K562 (cell line): ENCODE measurements at regions not wholly inside any gene's neighbourhood (a gene's known extent, or its start where the extent isn't known, plus 50 kb on each side); places are given as distances from the start of the nearest gene placed in this dataset.

Experiments used
- ATAC-seq: fragments of 200-7000 bp; cut with Tn5 transposase; 3 replicates; pipeline ENCODE4 v1.9.1; 2020; ENCODE audit warnings: moderate library complexity
- BruUV-seq: library from RNA; stranded (reverse); fragments of 400-500 nt; replicated peaks from 2 replicates; lab custom pipeline; 2021; lab: Mats Ljungman, UMichigan
- CTCF ChIA-PET: fragments of 300-600 bp; formaldehyde crosslinking; extraction: SDS; loops from one replicate; lab custom pipeline; 2021; ENCODE audit warnings: low intra/inter-chr PET ratio; lab: Yijun Ruan, JAX
- POLR2A ChIA-PET: fragments of 300-600, 350-650 bp; sonication (Branson Sonifier 250); formaldehyde crosslinking; extraction: SDS; loops from one replicate; lab custom pipeline; 2021; ENCODE audit warnings: antibody characterized with exemption, inconsistent platforms; lab: Yijun Ruan, JAX
- DNase-seq, 4 experiments: peaks; one replicate each; pipeline versions ENCODE4 v3.0.0 to v3.0.0-alpha.2; 2011 to 2018; ENCODE audit warnings: low spot score in 3 of 4, mixed read lengths in 3 of 4; ENCODE audit errors: extremely low read depth in 1 of 4
- FAIRE-seq: peaks from 2 replicates; lab custom pipeline; 2011; peaks lifted over from hg19 to GRCh38; lab: Jason Lieb, UNC
- H2AFZ ChIP-seq: 2 replicates; pipeline ENCODE4 v1.6.0; 2011; ENCODE audit warnings: low read depth, low read length, control low read depth, inconsistent platforms
- H3K27ac ChIP-seq: fragments of 200-600 bp; 3 replicates; pipeline ENCODE4 v1.8.0; 2011; ENCODE audit warnings: low read depth, mild to moderate bottlenecking, control low read depth, inconsistent platforms, low read length, moderate library complexity, mixed read lengths; ENCODE audit errors: extremely low read depth
- H3K27me3 ChIP-seq, 2 experiments: fragments of 300-600 bp in 1 of 2; 2 replicates in 1 of 2; 3 replicates in 1 of 2; pipeline versions ENCODE4 v1.6.0 to v1.8.0; 2011; ENCODE audit warnings: inconsistent platforms in 2 of 2, low read length in 2 of 2, mild to moderate bottlenecking in 1 of 2, mixed read lengths in 1 of 2, moderate library complexity in 1 of 2; ENCODE audit not compliant: control insufficient read depth in 2 of 2, insufficient read depth in 2 of 2
- H3K36me3 ChIP-seq: fragments of 300-600 bp; 3 replicates; pipeline ENCODE4 v1.8.0; 2011; ENCODE audit warnings: mild to moderate bottlenecking, low read length, inconsistent platforms; ENCODE audit not compliant: control insufficient read depth, insufficient read depth
- H3K4me1 ChIP-seq, 2 experiments: fragments of 200-600 bp in 1 of 2; replicated peaks in 1 of 2; 2 replicates in 1 of 2; 3 replicates in 1 of 2; pipeline versions ENCODE4 v1.5.1 to v1.8.0; 2011; ENCODE audit warnings: inconsistent platforms in 2 of 2, low read length in 2 of 2, mild to moderate bottlenecking in 1 of 2, mixed read lengths in 1 of 2, moderate library complexity in 1 of 2; ENCODE audit not compliant: control insufficient read depth in 2 of 2, insufficient read depth in 2 of 2
- H3K4me2 ChIP-seq: 2 replicates; pipeline ENCODE4 v1.6.1; 2011; ENCODE audit warnings: low read length, control low read depth, inconsistent platforms, mixed read lengths; ENCODE audit not compliant: insufficient read depth
- H3K4me3 ChIP-seq: fragments of 200-600 bp; sonication (generic), shearing (Covaris generic); 2 replicates; pipeline ENCODE4 v1.5.1; 2016; ENCODE audit warnings: control low read depth, inconsistent platforms
- H3K79me2 ChIP-seq: fragments of 200-600 bp; 3 replicates; pipeline ENCODE4 v1.8.0; 2011; ENCODE audit warnings: low read length, inconsistent platforms; ENCODE audit not compliant: control insufficient read depth, insufficient read depth
- H3K9ac ChIP-seq, 2 experiments: 2 replicates each; pipeline versions ENCODE4 v1.6.0 to v1.6.1; 2011; ENCODE audit warnings: low read depth in 2 of 2, low read length in 2 of 2, control low read depth in 1 of 2, inconsistent platforms in 1 of 2, mild to moderate bottlenecking in 1 of 2, mixed read lengths in 1 of 2; ENCODE audit not compliant: insufficient read depth in 1 of 2
- H3K9me1 ChIP-seq: one replicate; pipeline ENCODE4 v1.6.0; 2011; ENCODE audit warnings: inconsistent platforms, mild to moderate bottlenecking, low read length, moderate library complexity; ENCODE audit not compliant: control insufficient read depth, insufficient read depth
- H3K9me3 ChIP-seq: replicated peaks from 2 replicates; pipeline ENCODE4 v1.5.1; 2011; ENCODE audit warnings: low read depth, low read length, inconsistent platforms; ENCODE audit not compliant: control insufficient read depth, insufficient read depth
- H4K20me1 ChIP-seq: replicated peaks from 2 replicates; pipeline ENCODE4 v1.6.1; 2011; ENCODE audit warnings: low read length, inconsistent platforms, mixed read lengths; ENCODE audit not compliant: control insufficient read depth, insufficient read depth
- CBX8 ChIP-seq: fragments of 200-600 bp; sonication (generic); IDR thresholded peaks from 2 replicates; pipeline ENCODE4 v1.6.1; 2012; ENCODE audit warnings: borderline replicate concordance, mixed run types, low read depth, mild to moderate bottlenecking, moderate library complexity, mixed read lengths, low read length, control low read depth, inconsistent platforms; ENCODE audit not compliant: poor library complexity, severe bottlenecking; ENCODE audit errors: extremely low read depth
- E2F3 ChIP-seq: fragments of 250-450 bp; sonication (Bioruptor Pico); IDR thresholded peaks from 2 replicates; pipeline ENCODE4 v1.4.0; 2020; ENCODE audit warnings: mild to moderate bottlenecking
- EP300 ChIP-seq: IDR thresholded peaks from 2 replicates; pipeline ENCODE4 v1.6.1; 2012; ENCODE audit warnings: low read length, improper control_type of control experiment
- KAT2B ChIP-seq: IDR thresholded peaks from one replicate; pipeline ENCODE4 v1.6.1; 2012; ENCODE audit warnings: low read depth, mild to moderate bottlenecking, control low read depth, inconsistent platforms, low read length, moderate library complexity
- KDM5B ChIP-seq: fragments of 200-600 bp; sonication (generic); IDR thresholded peaks from 2 replicates; pipeline ENCODE4 v1.6.1; 2012; ENCODE audit warnings: low read depth, mild to moderate bottlenecking, moderate library complexity, low read length, control low read depth, inconsistent platforms; ENCODE audit not compliant: insufficient replicate concordance
- KLF13 ChIP-seq: fragments of 450-650 bp; IDR thresholded peaks from 2 replicates; pipeline ENCODE4 v1.6.1; 2016; ENCODE audit warnings: missing genetic modification characterization, low read depth, mild to moderate bottlenecking, missing compliant biosample characterization, moderate library complexity, borderline replicate concordance
- LARP7 ChIP-seq: fragments of 450-650 bp; IDR thresholded peaks from 2 replicates; pipeline ENCODE4 v1.6.1; 2016
- MCM2 ChIP-seq: fragments of 450-650 bp; IDR thresholded peaks from 2 replicates; pipeline ENCODE4 v1.6.1; 2017; ENCODE audit warnings: low read depth, mild to moderate bottlenecking
- MECOM ChIP-seq: fragments of 250-450 bp; sonication (Bioruptor Pico); IDR thresholded peaks from 2 replicates; pipeline ENCODE4 v1.8.0; 2022; ENCODE audit warnings: inconsistent platforms
- OTX1 ChIP-seq: fragments of 450-650 bp; formaldehyde crosslinking; IDR thresholded peaks from 2 replicates; pipeline ENCODE4 v1.4.0; 2022; ENCODE audit warnings: mild to moderate bottlenecking
- SMAD1 ChIP-seq: fragments of 150-350 bp; IDR thresholded peaks from 2 replicates; pipeline ENCODE4 v1.6.1; 2014; ENCODE audit warnings: low read length, low read depth; ENCODE audit not compliant: partially characterized antibody
- SP1 ChIP-seq: sonication (generic); formaldehyde crosslinking; IDR thresholded peaks from 2 replicates; pipeline ENCODE4 v1.8.1; 2022; ENCODE audit warnings: mild to moderate bottlenecking, missing genetic modification reagents
- SPI1 ChIP-seq: IDR thresholded peaks from 2 replicates; pipeline ENCODE4 v1.6.1; 2011; ENCODE audit warnings: low read depth, low read length, control low read depth, borderline replicate concordance
- ZKSCAN1 ChIP-seq: fragments of 150-350 bp; IDR thresholded peaks from 2 replicates; pipeline ENCODE4 v1.6.1; 2016; ENCODE audit warnings: low read depth, low read length
- ZNF121 ChIP-seq: sonication (generic); formaldehyde crosslinking; conservative IDR thresholded peaks from 2 replicates; pipeline ENCODE4 v1.8.0; 2022; ENCODE audit warnings: missing genetic modification reagents
- ZNF24 ChIP-seq: fragments of 450-650 bp; IDR thresholded peaks from 2 replicates; pipeline ENCODE4 v1.6.1; 2016
- ZNF316 ChIP-seq: fragments of 450-650 bp; IDR thresholded peaks from 2 replicates; pipeline ENCODE4 v1.6.1; 2016
- ZNF408 ChIP-seq: fragments of 250-450 bp; sonication (Bioruptor Pico); IDR thresholded peaks from 2 replicates; pipeline ENCODE4 v1.4.0; 2020; ENCODE audit warnings: low read depth, mild to moderate bottlenecking, moderate library complexity
- ZNF511 ChIP-seq: sonication (generic); formaldehyde crosslinking; IDR thresholded peaks from 2 replicates; pipeline ENCODE4 v1.8.0; 2022; ENCODE audit warnings: mild to moderate bottlenecking, missing genetic modification reagents
- WGBS: fragments of 100-300 bp; shearing (Covaris generic); methylation state at CpG from one replicate; pipeline ENCODE4 v1.1.6; 2016; ENCODE audit warnings: low coverage, mixed read lengths; ENCODE audit not compliant: insufficient coverage; ENCODE audit errors: missing lambda C conversion rate; 5-methylcytosine and 5-hydroxymethylcytosine counted together
- in situ Hi-C: fragments of 300-500 bp; cut with MboI; formaldehyde crosslinking; loops from 4 replicates; pipeline ENCODE4 v1.15.0; 2018; ENCODE audit warnings: inconsistent platforms, mixed read lengths
- intact Hi-C: fragments of 100-400 bp; cut with micrococcal nuclease; formaldehyde crosslinking; loops from 2 replicates; pipeline ENCODE4 v1.14.2; 2022
- TF ChIP-seq, protein P1 (sequence below): sonication (generic); formaldehyde crosslinking; IDR thresholded peaks from 2 replicates; pipeline ENCODE4 v1.9.0; 2022; ENCODE audit warnings: mild to moderate bottlenecking, missing genetic modification reagents
- TF ChIP-seq, protein P2 (sequence below): fragments of 250-450 bp; sonication (Bioruptor Pico); IDR thresholded peaks from 2 replicates; pipeline ENCODE4 v1.5.0; 2020; ENCODE audit warnings: mild to moderate bottlenecking, borderline replicate concordance

DNA sequence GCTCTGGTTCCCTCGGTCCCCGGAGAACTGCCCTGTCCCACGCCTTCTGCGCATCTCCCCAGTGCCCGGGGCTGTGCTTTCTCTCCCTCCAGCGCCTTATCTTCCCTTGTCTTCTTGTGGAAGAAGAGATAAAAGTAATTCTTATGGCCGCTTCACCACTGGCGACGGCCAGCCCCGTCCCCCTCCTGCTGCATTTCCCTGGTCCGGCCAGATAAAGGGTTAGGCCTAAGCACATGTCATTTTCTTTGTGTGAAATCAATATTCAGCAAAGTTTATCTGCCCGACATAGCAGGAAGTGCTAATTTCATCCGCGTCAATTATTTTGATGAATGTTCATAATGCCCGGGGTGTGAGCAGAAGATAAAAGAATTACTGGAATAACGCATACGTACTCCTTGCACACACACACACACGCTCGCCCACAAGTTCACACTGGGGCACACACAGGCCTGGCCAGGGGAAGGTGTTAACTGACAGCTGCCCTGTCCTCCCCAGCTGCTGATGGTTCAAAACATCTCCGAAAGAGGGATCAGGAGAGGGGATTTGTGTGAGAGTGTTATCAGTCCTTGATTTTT lies 177.7 kb upstream of the LHX5 start:
- intact Hi-C loops (loop anchor here (1.0 to 10.0 kb wide), 5 partner anchors 145 to 283 kb away; no protein-coding TSS in a partner anchor), in situ Hi-C loops (loop anchor here (10.0 kb wide), 1 partner anchor 455 kb away; no protein-coding TSS in a partner anchor)
- H3K9me3 ChIP-seq = 0 out of 2 replicates have a peak, but pooled peaks cover 3% of the 10 kb centered on the region
- DNase-seq = peak; percentile 84 to 98 (median 90)
- ATAC-seq = peak; percentile 96
- peaks cover 20 to 21% of the 10 kb centered on the region in 2 experiments for H3K4me1 ChIP-seq
- peak; percentile 99 for FAIRE-seq
- no peaks in the 10 kb centered on the region for H4K20me1 ChIP-seq
- no peaks in the 10 kb centered on the region for H3K79me2 ChIP-seq
- CTCF ChIA-PET = no interaction called here
- no peaks in the 10 kb centered on the region for H3K9me1 ChIP-seq
- POLR2A ChIA-PET = interaction anchor here (1.2 to 1.8 kb wide), 2 partner anchors 14 to 21 kb away, joined by 3 to 6 read pairs; no protein-coding TSS in a partner anchor
- H3K4me3 ChIP-seq = no peak overlapping the region
- peak overlapping the region; percentile 67; the same call in 1 of the 2 replicates for H3K4me2 ChIP-seq
- peak overlapping the region; percentile 80 for H3K27ac ChIP-seq
- peak overlapping the region in 1 of 2 experiments; percentile 3; a peak in 1 of 4 replicates for H3K9ac ChIP-seq
- no TSS peak for BruUV-seq
- 0% methylated on average over 19 of the region's 20 CpGs for WGBS
- H3K27me3 ChIP-seq = no peaks in the 10 kb centered on the region
- H3K36me3 ChIP-seq = no peaks in the 10 kb centered on the region
- 0 out of 2 replicates have a peak overlapping the region, but pooled peaks have one; percentile 15 for H2AFZ ChIP-seq
- TF ChIP-seq, protein P1, sequence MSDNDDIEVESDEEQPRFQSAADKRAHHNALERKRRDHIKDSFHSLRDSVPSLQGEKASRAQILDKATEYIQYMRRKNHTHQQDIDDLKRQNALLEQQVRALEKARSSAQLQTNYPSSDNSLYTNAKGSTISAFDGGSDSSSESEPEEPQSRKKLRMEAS (CRISPR knock-in tag) = peak; percentile 99
- TF ChIP-seq ZNF24 (peak; percentile 84; the same call in 1 of the 2 replicates), SMAD1 (peak; percentile 97), ZNF121 (CRISPR knock-in tag) (no peak), MECOM (CRISPR knock-in tag) (peak; percentile 96), OTX1 (CRISPR knock-in tag) (peak; percentile 90), ZNF511 (0 out of 2 replicates have a peak, but pooled peaks have one; percentile 55), LARP7 (0 out of 2 replicates have a peak, but pooled peaks have one; percentile 48), KDM5B (no peak), E2F3 (CRISPR knock-in tag) (no peak), SP1 (CRISPR knock-in tag) (peak; percentile 70), ZNF408 (CRISPR knock-in tag) (no peak), MCM2 (no peak), CBX8 (no peak), ZNF316 (peak; percentile 79), SPI1 (peak; percentile 61; the same call in 1 of the 2 replicates), EP300 (peak; percentile 99), KLF13 (tag) (peak; percentile 31; the same call in 1 of the 2 replicates), KAT2B (no peak), ZKSCAN1 (peak; percentile 75; the same call in 1 of the 2 replicates)
- TF ChIP-seq, protein P2, sequence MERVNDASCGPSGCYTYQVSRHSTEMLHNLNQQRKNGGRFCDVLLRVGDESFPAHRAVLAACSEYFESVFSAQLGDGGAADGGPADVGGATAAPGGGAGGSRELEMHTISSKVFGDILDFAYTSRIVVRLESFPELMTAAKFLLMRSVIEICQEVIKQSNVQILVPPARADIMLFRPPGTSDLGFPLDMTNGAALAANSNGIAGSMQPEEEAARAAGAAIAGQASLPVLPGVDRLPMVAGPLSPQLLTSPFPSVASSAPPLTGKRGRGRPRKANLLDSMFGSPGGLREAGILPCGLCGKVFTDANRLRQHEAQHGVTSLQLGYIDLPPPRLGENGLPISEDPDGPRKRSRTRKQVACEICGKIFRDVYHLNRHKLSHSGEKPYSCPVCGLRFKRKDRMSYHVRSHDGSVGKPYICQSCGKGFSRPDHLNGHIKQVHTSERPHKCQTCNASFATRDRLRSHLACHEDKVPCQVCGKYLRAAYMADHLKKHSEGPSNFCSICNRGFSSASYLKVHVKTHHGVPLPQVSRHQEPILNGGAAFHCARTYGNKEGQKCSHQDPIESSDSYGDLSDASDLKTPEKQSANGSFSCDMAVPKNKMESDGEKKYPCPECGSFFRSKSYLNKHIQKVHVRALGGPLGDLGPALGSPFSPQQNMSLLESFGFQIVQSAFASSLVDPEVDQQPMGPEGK = 0 out of 2 replicates have a peak, but pooled peaks have one; percentile 43
